ENCODE measurements at regions not wholly inside any gene's neighbourhood (a gene's known extent, or its start where the extent isn't known, plus 50 kb on each side); places are given as distances from the start of the nearest gene placed in this dataset.

DNA sequence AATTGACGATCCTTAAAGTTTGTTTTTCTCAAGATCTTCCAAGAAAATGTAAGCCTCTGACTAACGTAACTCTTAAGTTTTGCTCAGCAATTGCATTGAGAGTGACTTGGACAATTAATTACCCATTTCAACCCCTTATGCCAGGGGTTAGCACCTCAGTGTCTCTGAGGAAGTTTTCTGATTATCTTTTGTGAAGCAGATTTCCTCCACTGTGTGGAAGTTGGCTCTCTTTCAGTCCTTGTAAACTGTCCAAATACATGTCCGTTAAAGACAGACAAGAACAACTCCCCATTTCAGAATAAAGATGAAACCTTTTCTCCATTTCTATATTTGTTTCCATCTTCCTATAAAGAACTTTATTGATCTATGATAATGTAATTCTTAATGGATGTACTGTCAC is 296.4 kb upstream of the FMN2 start:
- DNase-seq, result no peak
- ATAC-seq, result no peak

DNA sequence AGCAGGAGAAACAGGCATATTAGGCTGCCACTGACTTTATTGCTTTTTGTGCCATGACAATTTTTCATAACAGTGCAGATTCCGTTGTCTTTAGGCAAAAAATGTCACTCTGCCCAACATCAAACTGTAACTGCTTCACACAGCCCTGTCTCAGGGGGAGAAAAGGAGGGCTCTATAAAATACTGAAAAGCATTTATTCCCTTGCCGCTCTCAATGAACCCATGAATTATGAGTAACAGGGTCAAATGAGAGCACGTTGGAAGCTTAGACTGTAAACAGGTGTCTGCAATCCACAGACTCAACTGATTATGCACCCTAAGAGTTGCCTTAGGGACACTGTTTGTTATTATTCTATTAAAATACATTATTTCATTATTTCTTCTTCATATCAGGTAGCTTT is 292.1 kb upstream of the FMN2 start:
- DNase-seq (no peak), ATAC-seq (no peak)

DNA sequence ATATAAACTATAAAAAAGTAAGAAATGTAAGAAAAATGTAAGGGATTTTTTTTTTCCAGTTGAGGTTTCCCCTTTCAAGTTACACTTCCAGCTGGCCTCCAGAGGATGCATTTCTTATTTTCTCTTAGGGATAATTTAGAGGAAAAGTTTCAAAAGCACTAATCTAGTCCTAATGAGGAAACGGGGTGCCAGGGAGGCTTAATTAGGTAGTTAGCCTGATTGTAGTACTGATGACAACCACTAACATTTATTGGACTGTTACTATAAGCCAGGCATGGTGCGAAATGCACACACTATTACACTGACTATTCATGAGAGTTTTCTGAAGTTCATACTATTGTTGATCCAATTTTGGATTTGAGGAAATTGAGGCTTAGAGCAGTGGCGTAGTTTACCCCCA is 290.8 kb upstream of the FMN2 start:
- DNase-seq, result no peak
- no peak for ATAC-seq

DNA sequence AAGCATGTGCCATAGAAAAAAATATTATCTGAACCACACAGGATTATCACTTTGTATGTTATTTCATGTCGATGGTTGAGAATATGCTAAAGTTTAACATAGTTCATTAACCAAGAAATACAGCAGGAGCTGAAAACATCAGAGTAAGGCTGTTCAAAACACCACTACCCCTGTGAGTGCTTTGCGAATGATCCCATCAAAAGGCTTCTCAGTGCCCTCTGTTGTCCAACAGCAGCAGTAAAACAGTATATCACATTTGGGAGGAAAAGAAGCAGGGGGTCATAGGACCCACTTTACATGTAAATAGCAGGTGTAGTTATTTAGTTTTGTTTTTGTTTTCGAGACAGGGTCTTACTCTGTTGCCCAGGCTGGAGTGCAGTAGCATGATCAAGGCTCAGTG is 289.4 kb upstream of the FMN2 start:
- ATAC-seq, result no peak

DNA sequence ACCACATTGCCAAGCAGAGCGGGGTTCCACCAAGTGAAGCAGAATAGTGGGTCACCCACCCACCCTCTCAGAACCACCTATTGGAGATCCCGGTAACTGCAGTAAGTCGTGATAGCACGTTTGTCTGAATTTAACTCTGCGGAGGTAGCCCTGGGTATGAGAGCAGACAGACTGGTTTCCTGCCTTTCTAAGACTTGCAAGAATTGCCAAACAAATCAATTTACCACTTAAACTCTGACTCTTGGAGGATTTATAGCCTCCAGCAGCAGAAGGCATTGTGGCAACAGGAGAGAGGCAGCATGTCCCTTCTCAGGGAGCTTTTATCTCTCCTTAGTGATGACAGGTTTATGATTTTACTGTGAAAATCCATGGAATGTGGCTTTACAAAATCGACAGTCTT is 287.9 kb upstream of the FMN2 start:
- ATAC-seq, result no peak
- no peak for DNase-seq

More for the DNA sequence above, 289.4 kb upstream of the FMN2 start:
- no peak for DNase-seq

DNA sequence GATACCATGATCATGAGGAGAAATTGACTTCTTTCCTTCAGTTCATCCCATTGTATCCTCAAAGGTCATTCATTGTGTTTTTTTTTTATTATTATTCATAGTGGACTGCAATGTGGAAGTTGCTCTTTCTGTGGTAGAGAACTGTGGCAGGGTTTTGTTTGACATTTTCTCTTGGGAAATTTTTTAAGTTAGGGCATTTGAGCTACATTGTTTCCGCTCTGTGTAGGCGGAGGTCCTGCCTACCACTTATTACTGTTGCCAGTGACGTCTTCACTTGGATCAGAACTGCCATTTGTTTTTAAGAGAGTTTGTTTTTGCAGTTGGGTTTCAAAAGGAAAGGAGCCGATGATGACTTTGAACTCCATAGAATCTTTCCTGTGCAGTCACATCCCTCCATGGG is 287.4 kb upstream of the FMN2 start:
- ATAC-seq (no peak), DNase-seq (no peak)

DNA sequence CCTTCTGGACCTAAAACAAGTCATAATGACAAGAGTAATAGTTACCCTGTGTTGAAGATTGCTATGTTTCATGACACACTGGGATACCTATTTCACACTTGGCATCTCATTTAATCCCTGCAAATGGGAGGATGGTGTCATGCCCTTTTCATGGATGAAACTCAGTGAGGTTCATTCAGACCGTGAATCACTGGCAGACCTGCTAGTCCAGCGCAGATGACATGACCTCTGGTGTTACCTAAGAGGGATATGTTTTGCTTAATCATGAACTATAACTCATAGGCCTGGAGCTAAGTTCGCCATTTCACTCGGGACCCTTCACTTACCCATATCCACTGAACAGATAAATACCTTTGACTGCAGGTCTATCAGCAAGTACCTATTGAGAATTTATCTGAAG is 286.6 kb upstream of the FMN2 start:
- ATAC-seq (no peak), DNase-seq (no peak)

DNA sequence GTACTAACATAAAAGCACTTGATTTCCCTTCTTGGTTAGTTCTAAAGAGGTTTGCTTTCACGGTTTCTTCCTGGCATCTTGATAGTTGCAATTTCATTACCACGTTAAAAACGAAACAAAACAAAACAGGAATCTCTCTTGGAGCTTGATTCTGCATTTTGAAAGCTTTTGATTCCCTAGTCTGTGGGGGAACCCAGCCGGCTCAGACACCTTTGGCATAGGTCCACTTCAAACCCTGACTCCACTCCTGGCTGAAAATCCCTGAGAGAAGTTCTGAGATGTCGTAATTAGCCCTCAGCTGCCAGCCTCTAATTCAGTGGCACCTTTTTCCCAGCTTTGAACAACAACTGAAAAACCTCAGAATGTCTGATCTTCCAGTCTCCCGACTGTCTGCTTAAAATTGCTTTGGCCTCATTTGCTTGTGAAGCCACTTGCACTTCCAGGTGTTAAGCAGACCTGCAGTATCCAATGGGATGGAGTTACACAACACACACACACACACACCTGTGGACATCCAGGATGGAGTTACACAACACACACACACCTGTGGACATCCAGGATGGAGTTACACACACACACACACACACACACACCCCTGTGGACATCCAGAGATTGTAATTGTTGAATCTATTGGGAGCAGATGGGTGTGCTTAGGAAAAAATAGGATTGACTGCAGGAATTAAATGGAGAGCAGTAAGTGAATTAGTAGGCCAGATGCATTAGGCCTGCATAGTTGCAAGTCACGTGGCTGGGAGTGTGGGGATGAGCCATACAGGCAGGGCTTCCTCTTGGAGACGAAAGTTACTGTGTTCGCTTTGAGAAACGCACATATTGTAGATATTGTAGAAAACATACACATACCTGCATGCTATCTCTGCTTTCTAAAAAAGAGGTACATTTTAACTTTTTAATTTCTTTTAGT is 285.6 kb upstream of the FMN2 start:
- DNase-seq (no peak), ATAC-seq (no peak)

DNA sequence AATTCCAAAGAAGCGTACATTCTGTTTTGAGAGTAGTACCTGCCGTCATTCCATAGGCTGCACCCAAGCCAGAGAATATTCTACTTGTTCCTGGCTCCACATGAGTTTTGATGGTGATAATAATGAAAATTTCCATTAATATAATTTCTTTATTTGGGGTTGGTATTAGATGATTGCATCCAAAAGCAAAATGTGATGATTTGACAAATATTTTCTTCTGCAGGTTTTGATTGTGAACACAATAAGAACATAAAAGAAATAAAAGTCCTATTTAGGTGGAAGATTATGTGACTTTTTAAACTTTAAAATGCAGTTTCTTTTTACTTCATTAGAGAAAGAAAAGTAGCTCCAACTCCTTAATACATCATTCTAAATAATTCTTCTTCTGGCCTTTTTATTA is 284.8 kb upstream of the FMN2 start:
- DNase-seq (no peak), ATAC-seq (no peak)

DNA sequence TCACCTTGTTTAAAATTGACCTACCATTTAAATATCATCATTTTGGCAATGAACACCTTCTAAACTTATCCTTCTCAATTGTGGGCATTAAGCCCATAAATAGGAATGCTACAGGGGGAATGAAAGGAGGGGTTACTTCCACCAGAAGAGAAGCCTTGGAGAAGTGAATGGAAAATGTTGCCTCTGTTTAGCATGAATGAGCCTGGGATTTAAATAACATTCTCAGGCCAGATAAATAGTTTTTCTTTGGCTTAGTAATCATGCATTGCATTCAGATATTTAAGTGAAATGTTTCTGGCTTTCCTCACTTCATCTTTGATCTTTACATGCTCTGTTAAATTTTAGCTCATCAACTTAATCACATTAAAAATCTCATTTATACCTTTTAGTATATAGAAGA is 284.3 kb upstream of the FMN2 start:
- no peak for ATAC-seq

DNA sequence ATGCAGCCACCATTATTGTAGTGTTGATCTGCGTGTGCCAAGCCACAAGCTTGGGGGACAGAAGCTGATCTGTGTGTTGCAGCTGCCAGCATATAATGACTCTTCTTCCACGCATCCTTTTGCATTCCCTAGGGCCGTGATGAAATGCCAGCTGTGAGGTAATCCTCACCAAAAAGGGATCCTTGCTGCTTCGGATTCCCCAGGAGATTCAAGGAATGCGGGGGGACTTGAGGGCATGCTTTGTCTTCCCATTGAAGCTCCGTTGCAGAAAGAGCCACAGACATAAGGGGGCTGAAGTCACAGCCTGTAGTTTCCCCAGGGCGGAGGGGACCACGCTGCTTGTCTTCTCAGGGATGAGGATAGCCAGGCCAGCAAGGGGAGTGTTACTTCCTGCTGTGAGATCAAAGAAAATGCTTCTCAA is 281.6 kb upstream of the FMN2 start:
- ATAC-seq (no peak), DNase-seq (no peak)

More for the DNA sequence above, 284.3 kb upstream of the FMN2 start:
- no peak for DNase-seq

DNA sequence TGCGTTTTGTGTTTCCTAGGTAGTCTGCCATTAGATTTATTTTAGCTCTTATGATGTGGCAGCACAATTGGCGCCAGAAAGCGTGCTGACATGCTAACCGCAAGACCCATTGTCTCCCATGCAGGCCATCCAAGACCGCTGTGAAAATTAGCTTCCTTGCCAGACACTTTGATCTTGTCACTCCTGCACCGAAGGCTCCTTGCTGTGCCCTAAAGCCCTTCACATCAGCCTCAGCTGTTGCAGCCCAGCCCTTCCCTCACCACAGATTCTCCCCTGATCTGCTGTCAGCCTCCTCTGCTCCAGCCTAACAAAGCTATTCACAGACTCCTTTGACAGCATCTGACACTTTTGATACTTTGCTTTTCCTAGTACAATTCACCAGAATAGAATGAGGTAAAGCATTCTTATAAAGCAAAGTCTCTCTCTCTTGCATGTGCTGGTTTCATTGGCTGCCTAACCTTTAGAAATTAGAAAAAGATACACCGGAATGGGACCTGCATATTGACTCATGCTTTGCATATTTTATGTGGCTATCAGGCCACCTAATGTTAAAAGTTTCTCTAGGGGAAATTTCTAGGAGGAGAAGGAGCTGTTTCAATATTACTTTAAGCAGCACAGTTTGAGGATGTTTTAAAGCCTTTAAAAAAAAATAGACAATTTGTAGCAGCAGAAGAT is 280.3 kb upstream of the FMN2 start:
- peak; percentile 66 for ATAC-seq
- no peak for DNase-seq

DNA sequence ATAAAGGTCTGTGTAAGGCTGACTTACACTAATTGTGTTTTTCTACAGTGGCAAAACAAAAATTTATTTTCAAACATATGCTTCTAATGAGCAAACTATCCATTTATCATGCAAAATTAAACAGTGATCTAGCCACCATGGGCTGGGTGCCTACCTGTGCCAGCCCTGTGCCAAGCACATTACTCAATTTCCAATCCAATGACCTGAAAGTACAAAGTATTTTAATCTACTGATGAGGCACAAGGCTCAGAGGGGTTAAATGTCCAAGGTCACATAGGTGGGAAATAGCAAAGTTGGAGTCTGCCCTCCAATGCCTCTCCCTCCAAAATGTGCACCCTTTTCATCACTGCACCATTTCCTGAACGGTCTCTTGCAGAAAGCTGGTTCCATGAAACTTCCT is 279.1 kb upstream of the FMN2 start:
- DNase-seq (no peak), ATAC-seq (no peak)

DNA sequence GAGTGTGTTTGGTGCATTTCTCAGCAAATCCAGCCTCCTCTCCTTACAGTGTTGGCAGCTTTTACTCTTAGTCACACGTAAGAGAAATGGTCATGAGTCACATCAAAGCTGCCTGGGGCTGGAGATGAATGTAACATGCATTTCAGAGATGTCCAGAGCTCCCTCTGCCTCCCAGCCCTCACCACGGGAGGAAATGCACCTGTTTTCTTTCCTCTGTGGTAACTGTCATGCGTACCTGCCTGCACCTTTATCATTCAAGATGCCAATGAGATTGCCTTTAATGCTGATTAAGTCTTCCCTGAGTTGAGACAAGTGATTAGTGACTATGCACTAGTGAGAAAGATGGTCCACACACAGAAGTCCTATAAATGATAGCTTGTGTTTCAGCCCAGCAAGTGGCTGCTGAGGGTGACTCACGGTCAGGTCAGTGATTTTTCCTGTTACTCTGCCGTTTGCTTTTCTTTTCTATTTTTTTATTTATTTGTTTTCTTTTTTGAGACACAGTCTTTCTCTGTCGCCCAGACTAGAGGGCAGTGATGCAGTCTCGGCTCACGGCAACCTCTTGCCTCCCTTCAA is 277.3 kb upstream of the FMN2 start:
- DNase-seq (peak; percentile 15), ATAC-seq (peak; percentile 87)

DNA sequence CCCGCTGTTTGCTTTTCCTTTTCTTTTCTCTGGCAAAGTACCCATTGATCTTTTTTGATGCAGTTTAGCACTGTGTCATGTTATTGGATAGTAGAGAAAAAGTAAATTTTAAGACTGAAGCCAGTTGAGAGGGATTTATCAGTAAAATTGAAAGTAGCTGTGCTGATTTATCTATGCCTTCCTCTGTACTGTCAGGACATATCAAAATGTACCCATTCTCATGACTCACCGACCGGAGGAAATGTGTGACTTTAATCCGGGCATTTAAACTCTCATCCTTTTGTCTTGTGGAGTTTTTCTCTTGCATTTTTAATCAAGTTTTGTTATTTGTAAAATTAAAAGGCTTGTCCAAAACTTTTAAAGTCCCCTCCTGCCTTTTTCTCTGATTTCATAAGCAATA is 276.6 kb upstream of the FMN2 start:
- ATAC-seq (no peak), DNase-seq (no peak)

DNA sequence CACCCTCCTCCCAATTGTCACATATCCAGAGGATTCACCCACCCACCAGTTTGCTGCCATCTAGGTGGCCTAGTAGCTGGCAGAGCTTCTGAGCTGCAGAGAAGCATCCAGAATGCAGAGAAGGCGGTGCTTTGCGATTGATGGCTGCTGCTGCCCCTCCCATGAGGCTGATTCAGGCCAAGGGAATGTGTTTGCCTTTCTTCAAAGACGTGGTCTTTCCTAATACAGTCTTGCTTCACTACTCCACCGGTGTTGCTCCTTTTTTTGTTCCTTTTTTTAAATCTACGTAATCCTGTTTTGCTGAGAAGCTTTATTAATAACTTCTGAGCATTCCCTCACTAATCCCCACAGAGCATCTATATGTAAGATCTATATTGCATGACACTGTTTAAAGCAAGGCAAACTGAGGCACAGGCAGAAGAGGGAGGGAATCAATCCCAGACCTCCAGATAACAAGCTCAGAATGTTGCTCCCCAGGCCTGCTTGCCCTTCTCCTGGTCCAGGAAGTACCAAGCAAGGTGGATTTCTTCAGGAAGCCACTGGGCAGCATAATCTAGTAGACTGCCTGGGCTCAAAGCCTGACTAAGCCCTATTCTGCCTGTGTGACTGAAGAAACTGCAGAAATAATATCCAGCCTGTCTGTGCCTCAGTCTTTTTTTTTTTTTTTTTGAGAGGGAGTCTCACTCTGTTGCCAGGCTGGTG is 275.5 kb upstream of the FMN2 start:
- DNase-seq, result no peak
- no peak for ATAC-seq

DNA sequence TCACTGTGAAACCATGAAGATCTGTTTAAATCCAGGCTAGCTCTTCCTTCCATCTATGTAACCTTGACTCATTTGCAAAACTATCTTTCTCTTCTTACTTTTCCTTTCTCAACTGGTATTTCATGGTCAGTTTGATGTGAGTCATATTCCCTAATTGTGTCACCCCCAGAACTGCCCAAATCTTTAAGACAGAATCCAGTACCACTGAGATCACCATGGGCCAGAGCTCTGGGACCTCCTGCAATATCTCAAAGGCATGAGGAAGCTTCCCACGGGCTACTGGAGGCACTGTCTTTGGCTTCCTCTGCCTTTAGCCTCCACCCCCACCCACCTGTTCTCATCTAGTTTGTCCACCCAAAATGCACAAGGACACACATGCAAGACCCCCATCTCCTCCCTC is 274.4 kb upstream of the FMN2 start:
- ATAC-seq (no peak), DNase-seq (no peak)

DNA sequence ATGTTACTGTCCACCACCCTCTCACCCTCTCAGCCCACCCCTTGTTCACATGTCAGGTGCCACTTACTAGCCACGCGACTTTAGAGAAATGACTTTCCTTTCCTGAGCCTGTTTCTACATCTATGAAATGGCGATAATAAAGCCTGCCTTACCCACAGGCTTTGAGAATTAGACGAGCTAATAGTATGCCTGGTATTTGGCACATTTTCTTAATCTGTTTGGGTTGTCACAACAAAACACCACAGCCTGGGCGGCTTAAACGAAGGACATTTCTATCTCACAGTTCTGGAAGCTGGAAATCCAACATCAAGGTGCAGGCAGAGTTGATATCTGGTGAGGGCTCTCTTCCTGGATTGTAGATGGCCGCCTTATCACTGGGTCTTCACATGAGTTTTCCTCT is 273.9 kb upstream of the FMN2 start:
- ATAC-seq (no peak), DNase-seq (no peak)

DNA sequence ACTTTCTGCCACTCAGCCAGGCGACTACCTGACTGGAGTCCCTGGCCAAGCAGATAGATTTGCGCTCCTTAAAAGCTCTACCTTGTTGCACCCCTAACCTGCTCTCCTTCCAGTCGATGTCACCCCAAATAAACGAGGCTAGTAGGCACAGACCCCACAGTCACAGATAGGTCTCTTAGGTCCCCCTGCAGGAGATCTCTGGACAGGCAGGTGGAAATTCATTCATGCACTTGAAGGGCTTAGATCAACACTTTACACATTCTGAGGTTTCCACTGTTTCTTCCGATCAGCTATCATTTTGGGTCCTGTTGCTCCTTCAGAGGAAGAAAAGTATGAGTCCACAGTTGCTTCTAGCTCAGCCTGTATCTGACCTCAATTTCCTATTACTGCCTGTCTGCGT is 272.6 kb upstream of the FMN2 start:
- ATAC-seq, result no peak
- no peak for DNase-seq

DNA sequence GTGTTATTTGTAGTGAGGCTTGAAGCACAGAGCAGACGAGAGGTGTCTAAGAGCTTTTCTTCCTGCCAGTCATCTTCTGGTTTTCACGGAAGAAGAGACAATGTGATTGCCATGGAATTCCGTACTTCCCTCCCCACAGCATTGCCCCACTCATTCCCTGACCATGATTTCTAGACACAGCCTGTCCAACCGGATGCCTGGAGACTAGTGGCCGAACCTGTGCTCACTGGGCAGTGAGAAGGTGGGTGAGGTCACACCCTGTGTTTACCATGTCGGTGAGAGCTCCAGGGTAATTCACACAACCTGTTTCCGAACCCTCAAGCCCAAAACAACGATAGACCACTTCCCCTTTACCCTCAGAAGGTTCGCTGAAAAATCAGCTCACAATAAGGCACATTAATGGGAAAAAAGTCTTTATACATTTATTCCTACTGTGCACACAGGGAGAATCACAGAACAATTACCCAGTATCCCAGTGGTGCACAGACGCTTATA is 271.9 kb upstream of the FMN2 start:
- DNase-seq (no peak), ATAC-seq (no peak)

DNA sequence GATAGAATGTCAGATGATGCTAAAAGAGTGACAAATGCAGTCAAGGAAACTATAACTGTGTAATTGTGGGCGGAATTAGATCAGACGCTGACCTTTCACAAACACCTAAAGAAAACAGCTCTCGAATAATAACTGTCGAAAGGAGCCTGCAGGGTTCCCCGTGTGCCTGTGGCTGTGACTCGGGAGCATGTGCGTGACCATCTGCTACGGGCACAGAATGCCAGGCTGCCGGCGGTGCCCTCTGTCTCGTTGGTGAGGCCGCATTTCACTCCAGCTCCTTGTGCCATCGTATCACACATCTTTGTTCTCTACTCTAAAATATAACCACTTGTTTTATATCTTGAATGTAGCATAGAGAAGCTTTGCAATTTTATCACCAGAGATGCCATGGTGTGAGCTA is 267.8 kb upstream of the FMN2 start:
- ATAC-seq, result no peak

DNA sequence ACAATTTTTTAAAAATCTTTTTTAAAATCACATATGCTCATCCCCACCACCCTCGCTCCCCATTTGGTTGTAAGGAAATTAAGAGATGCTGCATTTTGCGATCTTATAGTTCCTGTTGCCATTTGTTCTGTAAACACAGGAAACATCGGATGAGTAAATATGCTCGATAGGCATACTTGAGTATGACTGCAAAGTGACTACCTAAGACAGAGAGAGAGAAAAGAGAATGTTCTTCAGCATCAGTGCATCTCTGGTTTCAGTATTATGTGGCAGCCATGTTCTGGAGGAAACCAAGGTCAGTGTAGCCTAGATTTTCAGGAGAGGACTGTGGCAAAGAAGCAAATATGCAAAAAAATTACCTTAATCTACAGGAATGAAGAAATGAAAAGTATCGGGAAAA is 265.5 kb upstream of the FMN2 start:
- ATAC-seq, result no peak
- DNase-seq, result no peak

More for the DNA sequence above, 267.8 kb upstream of the FMN2 start:
- no peak for DNase-seq

DNA sequence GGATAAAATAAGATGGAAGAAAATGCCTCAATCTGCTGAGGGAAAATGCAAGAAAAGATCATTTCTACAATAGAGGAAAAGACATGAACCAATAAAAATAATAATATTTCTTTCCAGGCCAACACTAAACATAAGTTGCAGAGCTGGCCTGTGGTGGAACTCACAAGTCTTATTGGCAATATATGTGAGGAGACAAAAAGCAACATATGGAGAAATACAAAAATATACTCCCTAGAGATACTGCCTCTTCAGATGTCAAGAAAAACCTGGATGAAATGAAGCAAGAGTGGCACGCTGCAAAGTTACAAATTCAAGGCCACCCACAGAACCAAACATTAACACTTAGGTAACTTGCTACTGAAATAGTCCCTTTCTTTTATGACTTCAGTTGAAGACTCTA is 264.9 kb upstream of the FMN2 start:
- DNase-seq (no peak), ATAC-seq (no peak)
